Heart left ventricle (tissue), 16 donors: ENCODE measurements at regions not wholly inside any gene's neighbourhood (a gene's known extent, or its start where the extent isn't known, plus 50 kb on each side); places are given as distances from the start of the nearest gene placed in this dataset.

Source experiments
- ATAC-seq, 4 donors: fragments of 200-7000 bp; cut with Tn5 transposase; one replicate each; pipeline ENCODE4 v1.9.1; 2020 to 2022; ENCODE audit warnings: moderate library complexity in 4 of 4, mild to moderate bottlenecking in 3 of 4, moderate number of reproducible peaks in 1 of 4
- DNase-seq, 5 donors: peaks; one replicate each; pipeline ENCODE4 v3.0.0-alpha.2; 2020
- H3K27ac ChIP-seq, 12 donors: fragments of 200-600 bp; sonication (generic) in 4 of 12; one replicate each; pipeline versions ENCODE4 v1.5.0 to v1.8.0; 2016 to 2022; ENCODE audit warnings: mild to moderate bottlenecking in 2 of 12
- H3K27me3 ChIP-seq, 9 donors: fragments of 200-600 bp; sonication (generic) in 2 of 9; one replicate each; pipeline versions ENCODE4 v1.5.1 to v1.8.0; 2016 to 2022; ENCODE audit warnings: mild to moderate bottlenecking in 3 of 9
- H3K36me3 ChIP-seq, 9 donors: fragments of 200-600 bp; sonication (generic) in 2 of 9; one replicate each; pipeline versions ENCODE4 v1.5.0 to v1.8.0; 2018 to 2022; ENCODE audit warnings: mild to moderate bottlenecking in 2 of 9
- H3K4me1 ChIP-seq, 12 donors: fragments of 200-600 bp; sonication (generic) in 4 of 12; one replicate each; pipeline versions ENCODE4 v1.5.0 to v1.8.0; 2016 to 2022; ENCODE audit warnings: mild to moderate bottlenecking in 3 of 12
- H3K4me3 ChIP-seq, 12 donors: fragments of 200-600 bp; sonication (generic) in 4 of 12; one replicate each; pipeline versions ENCODE4 v1.5.0 to v1.8.0; 2017 to 2022; ENCODE audit warnings: mild to moderate bottlenecking in 9 of 12, moderate library complexity in 4 of 12
- H3K9me3 ChIP-seq, 12 donors: fragments of 200-600 bp; sonication (generic) in 4 of 12; one replicate each; pipeline versions ENCODE4 v1.5.0 to v1.8.0; 2016 to 2022; ENCODE audit warnings: mild to moderate bottlenecking in 1 of 12
- POLR2A ChIP-seq, 2 donors: fragments of 450-650 bp; IDR thresholded peaks; one replicate each; pipeline ENCODE4 v1.6.1; 2017; ENCODE audit warnings: antibody characterized with exemption in 2 of 2, mild to moderate bottlenecking in 2 of 2, moderate library complexity in 2 of 2
- WGBS, 4 donors: extraction: QIAGEN DNeasy Blood & Tissue Kit in 2 of 4; methylation state at CpG; one replicate each; pipeline versions ENCODE4 v1.1.5 to v1.1.7; 2013 to 2018; 5-methylcytosine and 5-hydroxymethylcytosine counted together
- intact Hi-C, 10 donors: fragments of 100-400 bp; cut with DNase I; formaldehyde crosslinking; loops; one replicate each; pipeline versions ENCODE4 v1.11.1 to v1.14.2; 2022
- TF ChIP-seq, protein P1 (sequence below), 12 donors: fragments of 200-600 bp; sonication (generic) in 4 of 12; IDR thresholded peaks; one replicate each; pipeline versions ENCODE4 v1.5.0 to v1.8.0; 2018 to 2022; ENCODE audit warnings: antibody characterized with exemption in 12 of 12, mild to moderate bottlenecking in 5 of 12
- donor health status: ischemic (EF 13 %, LVEDD 7.1; RV severe dilation, severe dysfunction).
- donor health status: healthy with polysubstance abuse.
- donor health status: DM: no; HTN: yes; CAD: no.
- donor health status: DM: no; HTN: no; CAD: no.
- donor health status: ischemic (EF 25% LVEDD 6.9; RV normal size, moderate dysfunction).
- donor health status: ischemic (EF 25% LVEDD 5.7; RV mildly dilated, moderate dysfunction).
- donor health status: healthy.
- donor health status: DM: yes; HTN: yes; CAD: no.
- donor health status: ischemic (EF 35%, LVEDD 5.7; RV mildly dilated, moderate dysfunction).
- donor health status: nonischemic (EF 11% LVEDD 7.7; RV severe dilation, severe dysfunction).
- donor health status: DM: yes; HTN: yes; CAD: no.
- donor health status: PGD.
- donor health status: ischemic (EF 29% LVEDD 5.4; RV normal size, mild dysfunction).
- donor health status: nonischemic (EF 23%, LVEDD 6.1; RV moderate dilation, normal function).

GRCh38 chr4:123484291-123484926 is 87.8 kb downstream of the SPRY1 start:
- ATAC-seq: no peak
- Histone ChIP-seq H3K27me3 (no peaks in the 10 kb centered on the region), H3K4me3 (no peak overlapping the region), H3K4me1 (no peaks in the 10 kb centered on the region), H3K9me3 (no peaks in the 10 kb centered on the region), H3K27ac (no peak overlapping the region), H3K36me3 (no peaks in the 10 kb centered on the region)
- intact Hi-C loops: no loop called here
- DNase-seq: no peak
- TF ChIP-seq POLR2A (IDR thresholded peaks at IDR 0.05): no peak
- TF ChIP-seq, protein P1, sequence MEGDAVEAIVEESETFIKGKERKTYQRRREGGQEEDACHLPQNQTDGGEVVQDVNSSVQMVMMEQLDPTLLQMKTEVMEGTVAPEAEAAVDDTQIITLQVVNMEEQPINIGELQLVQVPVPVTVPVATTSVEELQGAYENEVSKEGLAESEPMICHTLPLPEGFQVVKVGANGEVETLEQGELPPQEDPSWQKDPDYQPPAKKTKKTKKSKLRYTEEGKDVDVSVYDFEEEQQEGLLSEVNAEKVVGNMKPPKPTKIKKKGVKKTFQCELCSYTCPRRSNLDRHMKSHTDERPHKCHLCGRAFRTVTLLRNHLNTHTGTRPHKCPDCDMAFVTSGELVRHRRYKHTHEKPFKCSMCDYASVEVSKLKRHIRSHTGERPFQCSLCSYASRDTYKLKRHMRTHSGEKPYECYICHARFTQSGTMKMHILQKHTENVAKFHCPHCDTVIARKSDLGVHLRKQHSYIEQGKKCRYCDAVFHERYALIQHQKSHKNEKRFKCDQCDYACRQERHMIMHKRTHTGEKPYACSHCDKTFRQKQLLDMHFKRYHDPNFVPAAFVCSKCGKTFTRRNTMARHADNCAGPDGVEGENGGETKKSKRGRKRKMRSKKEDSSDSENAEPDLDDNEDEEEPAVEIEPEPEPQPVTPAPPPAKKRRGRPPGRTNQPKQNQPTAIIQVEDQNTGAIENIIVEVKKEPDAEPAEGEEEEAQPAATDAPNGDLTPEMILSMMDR (IDR thresholded peaks at IDR 0.05): no peak
- 87 to 92% (median 88%) methylated on average over 4 of the region's 4 CpGs for WGBS, 4 donors

DNA sequence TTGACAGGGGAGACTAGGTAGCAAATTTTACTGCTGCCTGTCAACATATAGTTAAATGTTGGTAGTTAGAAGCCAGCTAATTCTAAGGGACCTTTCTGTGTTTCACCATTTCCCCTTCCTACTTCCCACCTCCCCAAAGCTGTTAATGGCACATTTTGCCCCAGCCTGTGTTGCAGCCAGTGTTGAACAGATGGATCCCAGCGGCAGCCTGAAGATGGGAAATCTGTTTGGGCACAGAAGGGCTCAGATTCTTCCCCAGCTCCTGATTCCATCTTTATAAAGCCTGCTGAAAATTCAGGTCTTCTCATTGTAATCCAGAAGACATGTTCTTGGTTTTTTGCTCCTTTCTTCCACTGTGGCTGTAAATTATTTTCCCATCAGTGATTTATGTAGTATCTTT is 89.0 kb downstream of the SPRY1 start:
- H3K4me3 ChIP-seq: no peak overlapping the region
- no peaks in the 10 kb centered on the region for H3K9me3 ChIP-seq
- no peak for TF ChIP-seq POLR2A (IDR thresholded peaks at IDR 0.05)
- TF ChIP-seq, protein P1 (IDR thresholded peaks at IDR 0.05): no peak
- ATAC-seq (no peak), DNase-seq (no peak)
- no peaks in the 10 kb centered on the region for H3K36me3 ChIP-seq
- 55 to 85% (median 81%) methylated on average over 1 of the region's 1 CpG for WGBS, 4 donors
- no peaks in the 10 kb centered on the region for H3K27me3 ChIP-seq
- H3K4me1 ChIP-seq: no peaks in the 10 kb centered on the region
- intact Hi-C loops: no loop called here
- no peak overlapping the region for H3K27ac ChIP-seq

GRCh38 chr4:123488916-123489315 is 92.3 kb downstream of the SPRY1 start:
- no peaks in the 10 kb centered on the region for H3K27me3 ChIP-seq
- TF ChIP-seq, protein P1 (IDR thresholded peaks at IDR 0.05): no peak
- TF ChIP-seq POLR2A (IDR thresholded peaks at IDR 0.05): no peak
- WGBS, 4 donors: 71 to 81% (median 73%) methylated on average over 5 of the region's 5 CpGs
- ATAC-seq (peak in 1 of 4 donors; percentile 62), DNase-seq (no peak)
- H3K27ac ChIP-seq: peak overlapping the region in 1 of 12 donors; percentile 54
- H3K36me3 ChIP-seq: no peaks in the 10 kb centered on the region
- H3K4me1 ChIP-seq: no peaks in the 10 kb centered on the region
- H3K9me3 ChIP-seq: peaks cover 0 to 4% (median 0%) of the 10 kb centered on the region in 12 donors
- H3K4me3 ChIP-seq: no peak overlapping the region
- intact Hi-C loops: no loop called here

DNA sequence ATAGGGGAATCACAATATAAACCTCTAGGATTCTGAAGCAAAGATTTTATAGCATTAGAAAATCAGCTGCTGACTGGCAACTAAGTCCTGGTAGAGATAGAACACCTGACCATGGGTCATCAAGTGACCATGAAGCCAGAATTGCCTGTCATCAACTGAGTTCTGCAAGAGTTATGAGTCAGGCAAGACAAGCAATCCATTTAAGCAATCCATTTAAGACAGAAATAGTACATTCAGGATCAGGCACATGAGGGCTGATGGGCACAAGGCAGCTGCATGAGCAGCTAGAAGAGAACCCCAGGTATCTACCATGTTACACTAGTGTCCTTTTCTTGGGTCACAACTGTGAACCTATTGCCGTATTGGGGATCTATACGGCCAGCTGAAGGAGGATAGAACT is 98.9 kb downstream of the SPRY1 start:
- DNase-seq (no peak), ATAC-seq (no peak)
- 89 to 100% (median 97%) methylated on average over 2 of the region's 2 CpGs for WGBS, 4 donors
- Histone ChIP-seq H3K9me3 (peaks cover 0 to 4% (median 0%) of the 10 kb centered on the region in 12 donors), H3K4me1 (no peaks in the 10 kb centered on the region), H3K27ac (no peak overlapping the region), H3K27me3 (no peaks in the 10 kb centered on the region), H3K36me3 (no peaks in the 10 kb centered on the region), H3K4me3 (no peak overlapping the region)
- TF ChIP-seq, protein P1 (IDR thresholded peaks at IDR 0.05): no peak
- TF ChIP-seq POLR2A (IDR thresholded peaks at IDR 0.05): no peak
- intact Hi-C loops: no loop called here
